H1 (cell line): ENCODE measurements at regions not wholly inside any gene's neighbourhood (a gene's known extent, or its start where the extent isn't known, plus 50 kb on each side); places are given as distances from the start of the nearest gene placed in this dataset.

Experiments
- CTCF ChIA-PET: fragments of 300-600 bp; sonication (Branson Sonifier 250); formaldehyde crosslinking; loops from one replicate; lab custom pipeline; 2021; ENCODE audit not compliant: partially characterized antibody; lab: Charles Lee
- POLR2A ChIA-PET: fragments of 300-600 bp; sonication (Branson Sonifier 250); formaldehyde crosslinking; loops from one replicate; lab custom pipeline; 2021; ENCODE audit warnings: inconsistent platforms; ENCODE audit not compliant: partially characterized antibody; lab: Charles Lee
- DNase-seq, 2 experiments: peaks; one replicate each; pipeline versions ENCODE4 v3.0.0 to v3.0.0-alpha.2; 2010 to 2022; ENCODE audit warnings: low spot score in 2 of 2, low read depth in 1 of 2, mixed read lengths in 1 of 2
- FAIRE-seq: peaks from 2 replicates; lab custom pipeline; 2011; peaks lifted over from hg19 to GRCh38; lab: Jason Lieb, UNC
- H2AFZ ChIP-seq: 2 replicates; pipeline ENCODE4 v1.8.1; 2012; ENCODE audit warnings: low read length, inconsistent platforms
- H2AK5ac ChIP-seq: 2 replicates; pipeline ENCODE4 v1.6.1; 2013; ENCODE audit warnings: low read depth, low read length
- H2BK120ac ChIP-seq: replicated peaks from 2 replicates; pipeline ENCODE3; 2013; ENCODE audit warnings: low read depth, low read length, inconsistent platforms
- H2BK12ac ChIP-seq: 2 replicates; pipeline ENCODE4 v1.6.1; 2013; ENCODE audit warnings: low read depth, low read length
- H2BK15ac ChIP-seq: 2 replicates; pipeline ENCODE4 v1.6.1; 2013; ENCODE audit warnings: low read length
- H2BK20ac ChIP-seq: 2 replicates; pipeline ENCODE4 v1.6.1; 2013; ENCODE audit warnings: low read length
- H2BK5ac ChIP-seq: 2 replicates; pipeline ENCODE4 v1.6.1; 2013; ENCODE audit warnings: low read depth, low read length
- H3K14ac ChIP-seq: 2 replicates; pipeline ENCODE4 v1.6.1; 2013; ENCODE audit warnings: inconsistent platforms; ENCODE audit not compliant: insufficient read length
- H3K18ac ChIP-seq: 2 replicates; pipeline ENCODE4 v1.6.1; 2013; ENCODE audit warnings: low read length; ENCODE audit errors: extremely low read depth
- H3K23ac ChIP-seq: 2 replicates; pipeline ENCODE4 v1.6.1; 2013; ENCODE audit warnings: inconsistent platforms; ENCODE audit not compliant: insufficient read length
- H3K23me2 ChIP-seq: 2 replicates; pipeline ENCODE4 v1.6.1; 2013; ENCODE audit warnings: low read depth, low read length
- H3K27ac ChIP-seq: 2 replicates; pipeline ENCODE4 v1.6.1; 2011; ENCODE audit warnings: low read depth, low read length, inconsistent platforms
- H3K27me3 ChIP-seq, 4 experiments: replicated peaks in 1 of 4; 1 replicate in 1 of 4; 2 replicates in 3 of 4; pipeline versions ENCODE4 v1.6.1 to v1.8.1; 2011 to 2013; ENCODE audit warnings: low read length in 3 of 4, mild to moderate bottlenecking in 3 of 4, inconsistent platforms in 2 of 4, mixed read lengths in 2 of 4, moderate library complexity in 1 of 4; ENCODE audit not compliant: control insufficient read depth in 3 of 4, insufficient read depth in 3 of 4; ENCODE audit errors: extremely low read depth in 1 of 4
- H3K36me3 ChIP-seq, 4 experiments: 2 replicates each; pipeline versions ENCODE4 v1.6.1 to v1.8.1; 2011 to 2013; ENCODE audit warnings: mild to moderate bottlenecking in 4 of 4, low read length in 3 of 4, moderate library complexity in 2 of 4, control low read depth in 1 of 4, inconsistent platforms in 1 of 4; ENCODE audit not compliant: insufficient read depth in 4 of 4, control insufficient read depth in 2 of 4
- H3K4ac ChIP-seq: replicated peaks from 2 replicates; pipeline ENCODE3; 2013; ENCODE audit warnings: low read length, low read depth, mixed read lengths, inconsistent platforms; ENCODE audit not compliant: insufficient read length
- H3K4me1 ChIP-seq, 4 experiments: replicated peaks in 1 of 4; 1 replicate in 1 of 4; 2 replicates in 3 of 4; pipeline versions ENCODE4 v1.6.1 to v1.8.1; 2011 to 2013; ENCODE audit warnings: low read length in 3 of 4, inconsistent platforms in 2 of 4, mixed read lengths in 1 of 4; ENCODE audit not compliant: insufficient read depth in 4 of 4, control insufficient read depth in 3 of 4
- H3K4me2 ChIP-seq, 2 experiments: 2 replicates each; pipeline versions ENCODE4 v1.6.1 to v1.8.1; 2011 to 2013; ENCODE audit warnings: low read depth in 2 of 2, low read length in 2 of 2, control low read depth in 1 of 2, inconsistent platforms in 1 of 2, mild to moderate bottlenecking in 1 of 2; ENCODE audit not compliant: insufficient read depth in 1 of 2
- H3K4me3 ChIP-seq, 4 experiments: fragments of 200-600, 300-600 bp in 1 of 4; sonication (generic), shearing (Covaris generic), sonication (Bioruptor Twin) in 1 of 4; 2 replicates each; pipeline versions ENCODE4 v1.5.1 to v1.8.1; 2011 to 2016; ENCODE audit warnings: low read length in 4 of 4, low read depth in 3 of 4, control low read depth in 2 of 4, inconsistent platforms in 2 of 4, mild to moderate bottlenecking in 2 of 4, mixed read lengths in 1 of 4, moderate library complexity in 1 of 4; ENCODE audit not compliant: insufficient read depth in 2 of 4; ENCODE audit errors: extremely low read depth in 1 of 4
- H3K56ac ChIP-seq: replicated peaks from 2 replicates; pipeline ENCODE3; 2013; ENCODE audit warnings: low read depth, mild to moderate bottlenecking, mixed read lengths, low read length, inconsistent platforms; ENCODE audit not compliant: insufficient read length
- H3K79me1 ChIP-seq: 2 replicates; pipeline ENCODE4 v1.6.1; 2013; ENCODE audit warnings: low read depth, low read length, control low read depth
- H3K79me2 ChIP-seq, 2 experiments: 2 replicates each; pipeline versions ENCODE4 v1.6.1 to v1.8.1; 2012 to 2013; ENCODE audit warnings: low read length in 2 of 2, mild to moderate bottlenecking in 2 of 2, inconsistent platforms in 1 of 2; ENCODE audit not compliant: insufficient read depth in 2 of 2, control insufficient read depth in 1 of 2
- H3K9ac ChIP-seq, 4 experiments: replicated peaks in 1 of 4; 1 replicate in 1 of 4; 2 replicates in 3 of 4; pipeline versions ENCODE4 v1.6.1 to v1.8.1; 2011 to 2013; ENCODE audit warnings: low read depth in 3 of 4, low read length in 3 of 4, control low read depth in 2 of 4, mild to moderate bottlenecking in 2 of 4, moderate library complexity in 2 of 4, inconsistent platforms in 1 of 4; ENCODE audit errors: extremely low read depth in 1 of 4
- H3K9me3 ChIP-seq, 2 experiments: 2 replicates each; pipeline versions ENCODE4 v1.6.1 to v1.8.1; 2012 to 2013; ENCODE audit warnings: mild to moderate bottlenecking in 2 of 2, moderate library complexity in 2 of 2, control low read depth in 1 of 2, inconsistent platforms in 1 of 2, low read depth in 1 of 2, low read length in 1 of 2, mixed read lengths in 1 of 2; ENCODE audit not compliant: insufficient read depth in 2 of 2
- H4K20me1 ChIP-seq, 2 experiments: replicated peaks in 1 of 2; 2 replicates each; pipeline versions ENCODE3 to v1.8.1; 2011 to 2013; ENCODE audit warnings: inconsistent platforms in 2 of 2, low read length in 2 of 2, mild to moderate bottlenecking in 1 of 2; ENCODE audit not compliant: insufficient read depth in 2 of 2, control insufficient read depth in 1 of 2
- H4K5ac ChIP-seq: 2 replicates; pipeline ENCODE4 v1.6.1; 2013; ENCODE audit warnings: low read length, low read depth, mixed read lengths, inconsistent platforms; ENCODE audit not compliant: insufficient read length
- H4K8ac ChIP-seq: 2 replicates; pipeline ENCODE4 v1.8.0; 2013; ENCODE audit warnings: mild to moderate bottlenecking, moderate library complexity, low read length, inconsistent platforms; ENCODE audit not compliant: insufficient read depth; ENCODE audit errors: extremely low read depth
- H4K91ac ChIP-seq: replicated peaks from 2 replicates; pipeline ENCODE3; 2013; ENCODE audit warnings: low read length, mixed read lengths, inconsistent platforms; ENCODE audit not compliant: insufficient read length
- CBX5 ChIP-seq: fragments of 300-800, 300-1000 bp; sonication (generic); IDR thresholded peaks from 2 replicates; pipeline ENCODE4 v1.7.1; 2016; ENCODE audit warnings: antibody characterized with exemption, low read length, low read depth
- CBX8 ChIP-seq: fragments of 300-800, 300-1000 bp; sonication (generic); IDR thresholded peaks from 2 replicates; pipeline ENCODE4 v1.7.1; 2016; ENCODE audit warnings: low read depth, low read length, borderline replicate concordance
- CTBP2 ChIP-seq: IDR thresholded peaks from 2 replicates; pipeline ENCODE4 v1.7.0; 2011; ENCODE audit warnings: borderline replicate concordance, mild to moderate bottlenecking, moderate library complexity, mixed read lengths, low read length; ENCODE audit not compliant: insufficient read depth, insufficient read length
- KDM4A ChIP-seq: IDR thresholded peaks from one replicate; pipeline ENCODE4 v1.7.1; 2012; ENCODE audit warnings: low read depth, mild to moderate bottlenecking, moderate library complexity, low read length, inconsistent platforms; ENCODE audit not compliant: severe bottlenecking
- MAX ChIP-seq: IDR thresholded peaks from 2 replicates; pipeline ENCODE4 v1.6.1; 2012; ENCODE audit warnings: inconsistent platforms
- NANOG ChIP-seq: IDR thresholded peaks from 2 replicates; pipeline ENCODE4 v1.6.1; 2011; ENCODE audit warnings: low read length, low read depth, mild to moderate bottlenecking, inconsistent platforms; ENCODE audit not compliant: insufficient read depth, poor library complexity, severe bottlenecking
- NRF1 ChIP-seq: IDR thresholded peaks from 2 replicates; pipeline ENCODE4 v1.6.1; 2011; ENCODE audit warnings: mild to moderate bottlenecking, low read depth, low read length, improper control_type of control experiment
- PHF8 ChIP-seq: fragments of 200-600 bp; sonication (generic); conservative IDR thresholded peaks from 2 replicates; pipeline ENCODE4 v1.7.1; 2012; ENCODE audit warnings: low read depth, mild to moderate bottlenecking, inconsistent platforms, low read length, moderate library complexity
- SUZ12 ChIP-seq: fragments of 200-600 bp; sonication (generic); IDR thresholded peaks from 2 replicates; pipeline ENCODE4 v1.6.1; 2012; ENCODE audit warnings: mild to moderate bottlenecking, inconsistent platforms, low read length, moderate library complexity, mixed read lengths
- TCF12 ChIP-seq: IDR thresholded peaks from 2 replicates; pipeline ENCODE4 v1.6.1; 2011; ENCODE audit warnings: low read depth, mild to moderate bottlenecking, low read length
- TEAD4 ChIP-seq: IDR thresholded peaks from 2 replicates; pipeline ENCODE4 v1.6.1; 2012; ENCODE audit warnings: low read depth, low read length, inconsistent platforms, mixed read lengths
- WGBS, 2 experiments: shearing (Covaris generic) in 1 of 2; methylation state at CpG; one replicate each; pipeline versions ENCODE4 v1.1.6 to v1.1.7; 2013 to 2015; ENCODE audit warnings: low lambda C conversion rate in 2 of 2, mixed read lengths in 2 of 2, inconsistent platforms in 1 of 2, low coverage in 1 of 2, missing lambda C conversion rate in 1 of 2; ENCODE audit not compliant: insufficient replicate concordance in 2 of 2, insufficient coverage in 1 of 2, insufficient read length in 1 of 2; ENCODE audit errors: extremely low coverage in 1 of 2, missing lambda C conversion rate in 1 of 2; 5-methylcytosine and 5-hydroxymethylcytosine counted together

GRCh38 chr5:87768190-87768589, 355.5 kb upstream of the CCNH start:
- Histone ChIP-seq H3K27me3 (no peaks in the 10 kb centered on the region; a peak in 1 of 7 replicates), H3K18ac (no peak overlapping the region), H3K23ac (no peak overlapping the region), H4K8ac (no peak overlapping the region), H2BK20ac (no peak overlapping the region), H2AFZ (no peak overlapping the region), H3K79me2 (no peaks in the 10 kb centered on the region), H4K20me1 (no peaks in the 10 kb centered on the region), H3K56ac (no peak overlapping the region), H3K4me1 (peaks cover 0 to 9% (median 3%) of the 10 kb centered on the region in 4 experiments; a peak in 3 of 7 replicates), H4K91ac (no peak overlapping the region), H2AK5ac (no peak overlapping the region), H2BK15ac (no peak overlapping the region), H2BK120ac (no peak overlapping the region), H3K36me3 (no peaks in the 10 kb centered on the region), H3K27ac (no peak overlapping the region), H3K4me3 (no peak overlapping the region), H2BK5ac (no peak overlapping the region), H2BK12ac (no peak overlapping the region), H3K14ac (no peak overlapping the region), H3K4me2 (no peak overlapping the region), H3K23me2 (peaks cover 2% of the 10 kb centered on the region; the same call in 1 of the 2 replicates), H3K9me3 (no peaks in the 10 kb centered on the region), H3K9ac (no peak overlapping the region), H4K5ac (no peak overlapping the region), H3K4ac (no peak overlapping the region), H3K79me1 (no peaks in the 10 kb centered on the region)
- ChIA-PET CTCF (no interaction called here), POLR2A (no interaction called here)
- TF ChIP-seq CTBP2 = no peak
- TF ChIP-seq CBX5 = no peak
- no peak for TF ChIP-seq NANOG
- no peak for TF ChIP-seq SUZ12
- no peak for TF ChIP-seq CBX8
- TF ChIP-seq TEAD4 = no peak
- no peak for TF ChIP-seq NRF1
- no peak for TF ChIP-seq MAX
- TF ChIP-seq KDM4A = no peak
- TF ChIP-seq TCF12 = no peak
- no peak for TF ChIP-seq PHF8
- DNase-seq = no peak
- no peak for FAIRE-seq
- 94% methylated on average over 2 of the region's 2 CpGs; no CpG with 5 or more reads in 1 of the 2 experiments for WGBS, 2 experiments
